Endothelial cell of umbilical vein (primary cell): ENCODE measurements at regions not wholly inside any gene's neighbourhood (a gene's known extent, or its start where the extent isn't known, plus 50 kb on each side); places are given as distances from the start of the nearest gene placed in this dataset.

Source experiments
- BruUV-seq: library from RNA; stranded (reverse); fragments of 400-500 nt; replicated peaks from 2 replicates; lab custom pipeline; 2021; lab: Mats Ljungman, UMichigan
- CTCF ChIA-PET: fragments of 300-600, 350-600 bp; sonication (Branson Sonifier 250); formaldehyde crosslinking; loops from one replicate; lab custom pipeline; 2021; ENCODE audit warnings: antibody characterized with exemption, inconsistent platforms; lab: Charles Lee
- POLR2A ChIA-PET: fragments of 300-600, 350-600 bp; sonication (Branson Sonifier 250); formaldehyde crosslinking; loops from one replicate; lab custom pipeline; 2021; ENCODE audit warnings: antibody characterized with exemption, inconsistent platforms; lab: Charles Lee
- DNase-seq: peaks from one replicate; pipeline ENCODE4 v3.0.0-alpha.2; 2011; ENCODE audit warnings: low read depth, low spot score
- FAIRE-seq: peaks from 2 replicates; lab custom pipeline; 2011; peaks lifted over from hg19 to GRCh38; lab: Jason Lieb, UNC
- H2AFZ ChIP-seq: 2 replicates; pipeline ENCODE4 v1.6.0; 2012; ENCODE audit warnings: low read depth, low read length, control low read depth, inconsistent platforms
- H3K27ac ChIP-seq: 2 replicates; pipeline ENCODE4 v1.5.1; 2011; ENCODE audit warnings: low read depth, mild to moderate bottlenecking, control low read depth, low read length, moderate library complexity; ENCODE audit not compliant: insufficient read depth
- H3K27me3 ChIP-seq, 2 experiments: 2 replicates each; pipeline versions ENCODE4 v1.6.0 to v1.6.1; 2011; ENCODE audit warnings: low read length in 2 of 2, mixed read lengths in 1 of 2; ENCODE audit not compliant: control insufficient read depth in 2 of 2, insufficient read depth in 2 of 2
- H3K36me3 ChIP-seq, 2 experiments: 2 replicates in 1 of 2; 3 replicates in 1 of 2; pipeline ENCODE4 v1.5.1; 2011; ENCODE audit warnings: low read length in 2 of 2, mild to moderate bottlenecking in 1 of 2, moderate library complexity in 1 of 2; ENCODE audit not compliant: control insufficient read depth in 2 of 2, insufficient read depth in 2 of 2; ENCODE audit errors: extremely low read depth in 1 of 2
- H3K4me1 ChIP-seq: 3 replicates; pipeline ENCODE4 v1.5.1; 2011; ENCODE audit warnings: mild to moderate bottlenecking, low read length; ENCODE audit not compliant: control insufficient read depth, insufficient read depth; ENCODE audit errors: extremely low read depth
- H3K4me2 ChIP-seq: 2 replicates; pipeline ENCODE4 v1.6.1; 2011; ENCODE audit warnings: low read length, control low read depth, mixed read lengths; ENCODE audit not compliant: insufficient read depth
- H3K4me3 ChIP-seq, 3 experiments: fragments of 200-600 bp in 1 of 3; sonication (generic), shearing (Covaris generic) in 1 of 3; replicated peaks in 1 of 3; 2 replicates each; pipeline ENCODE4 v1.5.1; 2011 to 2016; ENCODE audit warnings: control low read depth in 3 of 3, low read length in 3 of 3, mild to moderate bottlenecking in 2 of 3, inconsistent platforms in 1 of 3, low read depth in 1 of 3, moderate library complexity in 1 of 3; ENCODE audit not compliant: insufficient read depth in 1 of 3
- H3K79me2 ChIP-seq: 2 replicates; pipeline ENCODE4 v1.6.0; 2012; ENCODE audit warnings: low read length, inconsistent platforms; ENCODE audit not compliant: control insufficient read depth, insufficient read depth
- H3K9ac ChIP-seq: replicated peaks from 2 replicates; pipeline ENCODE3; 2011; ENCODE audit warnings: low read length, control low read depth; ENCODE audit not compliant: insufficient read depth; ENCODE audit errors: extremely low read depth
- H3K9me1 ChIP-seq: replicated peaks from 3 replicates; pipeline ENCODE4 v1.6.0; 2011; ENCODE audit warnings: mild to moderate bottlenecking, low read length; ENCODE audit not compliant: control insufficient read depth, insufficient read depth; ENCODE audit errors: extremely low read depth
- H3K9me3 ChIP-seq: replicated peaks from 2 replicates; pipeline ENCODE4 v1.5.1; 2012; ENCODE audit warnings: low read length, inconsistent platforms; ENCODE audit not compliant: control insufficient read depth, insufficient read depth
- H4K20me1 ChIP-seq: replicated peaks from 2 replicates; pipeline ENCODE3; 2011; ENCODE audit warnings: mild to moderate bottlenecking, low read length; ENCODE audit not compliant: control insufficient read depth, insufficient read depth; ENCODE audit errors: extremely low read depth
- CTCF ChIP-seq, 2 donors: IDR thresholded peaks; 1 replicate in 1 of 2; 2 replicates in 1 of 2; pipeline ENCODE4 v1.5.1; 2011; ENCODE audit warnings: low read length in 2 of 2, mild to moderate bottlenecking in 2 of 2, moderate library complexity in 2 of 2, control low read depth in 1 of 2, inconsistent platforms in 1 of 2, low read depth in 1 of 2; ENCODE audit not compliant: insufficient read depth in 1 of 2; ENCODE audit errors: extremely low read depth in 1 of 2
- EZH2 ChIP-seq: IDR thresholded peaks from 2 replicates; pipeline ENCODE4 v1.6.1; 2012; ENCODE audit warnings: borderline replicate concordance, low read depth, mild to moderate bottlenecking, moderate library complexity, low read length, inconsistent platforms; ENCODE audit not compliant: severe bottlenecking
- FOS ChIP-seq: IDR thresholded peaks from 2 replicates; pipeline ENCODE4 v1.6.1; 2011; ENCODE audit warnings: mild to moderate bottlenecking, low read length, moderate library complexity, borderline replicate concordance; ENCODE audit not compliant: insufficient read depth
- GATA2 ChIP-seq: IDR thresholded peaks from 2 replicates; pipeline ENCODE4 v1.7.0; 2011; ENCODE audit warnings: low read depth, mild to moderate bottlenecking, moderate library complexity, mixed read lengths, low read length; ENCODE audit not compliant: insufficient read length, insufficient read depth
- JUN ChIP-seq: IDR thresholded peaks from 2 replicates; pipeline ENCODE4 v1.6.1; 2011; ENCODE audit warnings: borderline replicate concordance, low read depth; ENCODE audit not compliant: insufficient read length, insufficient read depth
- MAX ChIP-seq: IDR thresholded peaks from 2 replicates; pipeline ENCODE4 v1.6.1; 2011; ENCODE audit not compliant: insufficient read depth, insufficient read length
- POLR2A ChIP-seq: IDR thresholded peaks from 2 replicates; pipeline ENCODE4 v1.6.1; 2012; ENCODE audit warnings: low read depth, mild to moderate bottlenecking, control low read depth, low read length
- POLR2AphosphoS5 ChIP-seq: IDR thresholded peaks from 2 replicates; pipeline ENCODE4 v1.6.1; 2012; ENCODE audit warnings: low read depth, mild to moderate bottlenecking, control low read depth, low read length, moderate library complexity; ENCODE audit not compliant: insufficient read depth
- dilution Hi-C: fragments of 300-500 bp; cut with MboI; formaldehyde crosslinking; loops from one replicate; pipeline ENCODE4 v1.15.0; 2019; ENCODE audit warnings: low sequenced_read_pairs; ENCODE audit not compliant: extremely low pct_ligation_motif_present
- intact Hi-C: fragments of 100-400 bp; cut with micrococcal nuclease; formaldehyde crosslinking; loops from one replicate; pipeline ENCODE4 v1.10.0; 2022

GRCh38 chr10:31753681-31754080 is 174.9 kb downstream of the ARHGAP12 start:
- intact Hi-C loops: no loop called here
- no peak overlapping the region for H3K9ac ChIP-seq
- no peak overlapping the region for H3K4me2 ChIP-seq
- DNase-seq (no peak), FAIRE-seq (no peak)
- ChIA-PET CTCF (no interaction called here), POLR2A (interaction anchor here (0.6 kb wide), 1 partner anchor 153 kb away, joined by 4 read pairs; no protein-coding TSS in a partner anchor)
- no peaks in the 10 kb centered on the region for H3K79me2 ChIP-seq
- H3K9me1 ChIP-seq: no peaks in the 10 kb centered on the region
- H3K27me3 ChIP-seq: no peaks in the 10 kb centered on the region
- dilution Hi-C loops: no loop called here
- no peak overlapping the region for H2AFZ ChIP-seq
- peaks cover 11% of the 10 kb centered on the region for H3K4me1 ChIP-seq
- no peak for TF ChIP-seq EZH2
- TF ChIP-seq GATA2: no peak
- TF ChIP-seq JUN: no peak
- no peak for TF ChIP-seq POLR2A
- no peak for TF ChIP-seq FOS
- no peak for TF ChIP-seq CTCF (IDR thresholded peaks at IDR 0.05; ENCODE audit: extremely low read depth in 1 of 2, insufficient read depth in 1 of 2, low read depth in 1 of 2, low read length in 2 of 2)
- no peak for TF ChIP-seq MAX
- TF ChIP-seq POLR2AphosphoS5: no peak
- BruUV-seq: no TSS peak
- no peaks in the 10 kb centered on the region for H3K36me3 ChIP-seq
- H3K27ac ChIP-seq: no peak overlapping the region
- H3K4me3 ChIP-seq: no peak overlapping the region
- no peaks in the 10 kb centered on the region for H4K20me1 ChIP-seq
- H3K9me3 ChIP-seq: no peaks in the 10 kb centered on the region
